ENCODE measurements at regions not wholly inside any gene's neighbourhood (a gene's known extent, or its start where the extent isn't known, plus 50 kb on each side); places are given as distances from the start of the nearest gene placed in this dataset.

GRCh38 chr17:22599322-22599721 lies 907.0 kb downstream of the KCNJ18 start:
- DNase-seq (ENCODE audit: low spot score): no peak

- DNase-seq (ENCODE audit: low spot score): no peak
Observed at GRCh38 chr17:22600644-22601298, 908.4 kb downstream of the KCNJ18 start.
